HFFc6 (cell line): ENCODE measurements at regions not wholly inside any gene's neighbourhood (a gene's known extent, or its start where the extent isn't known, plus 50 kb on each side); places are given as distances from the start of the nearest gene placed in this dataset.

ENCODE experiments used
- DNase-seq: peaks from one replicate; pipeline ENCODE4 v3.0.0-alpha.2; 2018
- H3K27ac Mint-ChIP-seq: 2 replicates; pipeline ENCODE4 v1.8.0; 2020; ENCODE audit warnings: mild to moderate bottlenecking, mixed read lengths
- H3K27me3 Mint-ChIP-seq: 2 replicates; pipeline ENCODE4 v1.8.0; 2021; ENCODE audit warnings: mild to moderate bottlenecking, moderate library complexity, mixed read lengths; ENCODE audit not compliant: insufficient read depth
- H3K36me3 Mint-ChIP-seq: 2 replicates; pipeline ENCODE4 v1.8.0; 2021; ENCODE audit warnings: low read depth, mixed read lengths
- H3K4me1 Mint-ChIP-seq: 2 replicates; pipeline ENCODE4 v1.8.0; 2020; ENCODE audit warnings: low read depth, mixed read lengths
- H3K4me3 Mint-ChIP-seq: 2 replicates; pipeline ENCODE4 v1.8.0; 2020; ENCODE audit warnings: mild to moderate bottlenecking, moderate library complexity, mixed read lengths
- H3K9me3 Mint-ChIP-seq: 2 replicates; pipeline ENCODE4 v1.8.0; 2020; ENCODE audit warnings: mild to moderate bottlenecking, mixed read lengths
- TF ChIP-seq, protein P1 (sequence below): fragments of 200-600 bp; sonication (generic); IDR thresholded peaks from 2 replicates; pipeline ENCODE4 v1.5.0; 2021; ENCODE audit warnings: antibody characterized with exemption, mild to moderate bottlenecking

DNA sequence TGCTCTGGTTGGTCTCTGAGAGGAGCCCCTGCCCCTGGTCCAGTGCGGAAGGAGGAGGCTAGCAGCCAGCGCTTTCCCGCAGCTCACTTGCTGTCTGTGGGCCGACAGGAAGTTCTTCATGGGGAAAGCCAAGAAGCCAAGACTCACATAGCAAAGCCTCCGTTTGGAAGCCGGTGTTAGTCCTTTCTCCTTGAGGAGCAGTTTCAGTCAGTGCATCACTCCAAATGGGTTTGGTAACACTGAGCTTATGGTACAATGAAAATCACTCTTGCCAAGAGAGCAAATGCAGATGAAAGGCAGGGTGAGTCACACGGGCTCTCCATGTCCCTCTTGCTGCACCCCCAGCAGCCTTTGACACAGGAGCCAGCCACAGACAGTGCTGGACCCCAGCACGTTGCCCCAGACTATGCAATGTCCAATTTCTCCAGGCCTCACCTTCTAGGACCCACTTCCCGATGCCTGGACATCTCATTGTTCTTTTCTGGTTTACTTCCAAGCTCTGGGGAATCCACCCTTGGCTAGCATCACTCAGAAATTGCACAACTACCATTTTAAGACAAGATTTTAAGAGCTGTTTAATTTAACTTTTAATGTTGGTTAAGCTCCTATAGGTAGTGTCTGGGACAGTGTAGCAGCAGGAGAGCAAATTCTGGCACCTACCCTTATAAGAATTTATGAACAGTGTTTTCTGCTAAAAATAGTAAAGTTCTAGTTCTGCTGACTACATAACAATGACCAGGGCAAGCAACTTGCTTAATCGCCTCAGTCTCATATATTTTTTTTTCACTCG lies 174.9 kb downstream of the ASB1 start:
- Mint-ChIP-seq H3K4me1 (peaks cover 36% of the 10 kb centered on the region), H3K36me3 (peaks cover 9% of the 10 kb centered on the region), H3K27me3 (peaks cover 9% of the 10 kb centered on the region), H3K4me3 (no peak overlapping the region), H3K9me3 (peaks cover 22% of the 10 kb centered on the region), H3K27ac (no peak overlapping the region)
- TF ChIP-seq, protein P1, sequence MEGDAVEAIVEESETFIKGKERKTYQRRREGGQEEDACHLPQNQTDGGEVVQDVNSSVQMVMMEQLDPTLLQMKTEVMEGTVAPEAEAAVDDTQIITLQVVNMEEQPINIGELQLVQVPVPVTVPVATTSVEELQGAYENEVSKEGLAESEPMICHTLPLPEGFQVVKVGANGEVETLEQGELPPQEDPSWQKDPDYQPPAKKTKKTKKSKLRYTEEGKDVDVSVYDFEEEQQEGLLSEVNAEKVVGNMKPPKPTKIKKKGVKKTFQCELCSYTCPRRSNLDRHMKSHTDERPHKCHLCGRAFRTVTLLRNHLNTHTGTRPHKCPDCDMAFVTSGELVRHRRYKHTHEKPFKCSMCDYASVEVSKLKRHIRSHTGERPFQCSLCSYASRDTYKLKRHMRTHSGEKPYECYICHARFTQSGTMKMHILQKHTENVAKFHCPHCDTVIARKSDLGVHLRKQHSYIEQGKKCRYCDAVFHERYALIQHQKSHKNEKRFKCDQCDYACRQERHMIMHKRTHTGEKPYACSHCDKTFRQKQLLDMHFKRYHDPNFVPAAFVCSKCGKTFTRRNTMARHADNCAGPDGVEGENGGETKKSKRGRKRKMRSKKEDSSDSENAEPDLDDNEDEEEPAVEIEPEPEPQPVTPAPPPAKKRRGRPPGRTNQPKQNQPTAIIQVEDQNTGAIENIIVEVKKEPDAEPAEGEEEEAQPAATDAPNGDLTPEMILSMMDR = no peak
- DNase-seq = no peak

DNA sequence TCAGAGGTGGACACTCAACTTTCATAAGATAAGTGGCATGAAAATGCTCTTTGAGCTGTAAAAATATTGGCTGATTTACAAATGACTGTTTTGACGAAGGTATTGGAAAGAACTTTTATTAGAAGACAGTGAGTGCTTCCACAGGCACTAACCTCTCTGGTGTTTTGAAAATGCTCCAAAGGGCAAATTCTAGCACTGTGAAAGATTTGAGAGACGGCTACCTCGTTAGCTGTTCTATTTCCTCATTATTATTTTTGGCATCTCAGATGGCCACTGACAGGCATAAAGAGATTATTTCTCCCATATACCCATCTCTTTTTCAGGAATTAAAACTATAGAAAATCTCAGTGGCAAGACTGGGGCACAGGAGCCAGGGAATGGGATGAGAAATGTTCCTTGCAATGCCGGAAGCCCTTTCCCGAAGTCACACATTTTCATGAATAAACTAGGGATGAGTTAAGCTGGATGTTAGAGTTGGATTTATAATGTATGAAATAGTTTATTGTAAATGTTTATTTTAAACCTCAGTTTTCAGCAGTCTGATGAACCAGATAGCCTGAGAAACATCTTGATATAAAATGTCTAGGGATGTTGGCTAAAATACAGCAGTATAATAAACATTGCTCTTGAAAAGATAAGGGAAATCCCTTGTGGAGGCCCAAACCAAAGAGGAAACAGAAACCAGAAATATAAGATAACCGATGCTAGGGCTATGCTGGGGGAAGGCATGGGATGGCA lies 175.7 kb downstream of the ASB1 start:
- TF ChIP-seq, protein P1 = no peak
- H3K27ac Mint-ChIP-seq = no peak overlapping the region
- peaks cover 25% of the 10 kb centered on the region for H3K9me3 Mint-ChIP-seq
- no peak for DNase-seq
- no peak overlapping the region for H3K4me3 Mint-ChIP-seq
- H3K36me3 Mint-ChIP-seq = peaks cover 9% of the 10 kb centered on the region
- H3K4me1 Mint-ChIP-seq = peaks cover 28% of the 10 kb centered on the region
- H3K27me3 Mint-ChIP-seq = peaks cover 16% of the 10 kb centered on the region

DNA sequence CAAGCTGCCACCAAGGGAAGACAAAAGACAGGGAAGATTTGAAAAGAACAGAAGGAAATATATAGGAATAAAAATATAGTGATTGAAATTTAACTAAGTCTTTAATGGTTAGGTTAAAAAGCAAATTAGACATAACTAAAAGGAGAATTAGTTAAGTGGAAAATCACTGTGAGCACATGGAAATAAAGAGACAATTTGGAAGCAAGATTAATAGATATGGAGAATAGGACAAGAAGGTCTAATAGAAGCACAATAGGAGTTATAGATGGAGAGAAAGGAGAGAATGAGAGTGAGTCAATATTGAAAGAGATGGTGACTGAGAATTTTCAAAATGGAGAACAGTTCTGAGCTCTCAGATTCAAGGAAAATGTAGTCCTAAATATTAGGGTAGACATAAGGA lies 176.9 kb downstream of the ASB1 start:
- TF ChIP-seq, protein P1 = no peak
- no peak for DNase-seq
- peaks cover 26% of the 10 kb centered on the region for H3K27me3 Mint-ChIP-seq
- H3K9me3 Mint-ChIP-seq = peaks cover 36% of the 10 kb centered on the region
- H3K27ac Mint-ChIP-seq = no peak overlapping the region
- H3K4me3 Mint-ChIP-seq = no peak overlapping the region
- peaks cover 16% of the 10 kb centered on the region for H3K4me1 Mint-ChIP-seq
- peaks cover 11% of the 10 kb centered on the region for H3K36me3 Mint-ChIP-seq

DNA sequence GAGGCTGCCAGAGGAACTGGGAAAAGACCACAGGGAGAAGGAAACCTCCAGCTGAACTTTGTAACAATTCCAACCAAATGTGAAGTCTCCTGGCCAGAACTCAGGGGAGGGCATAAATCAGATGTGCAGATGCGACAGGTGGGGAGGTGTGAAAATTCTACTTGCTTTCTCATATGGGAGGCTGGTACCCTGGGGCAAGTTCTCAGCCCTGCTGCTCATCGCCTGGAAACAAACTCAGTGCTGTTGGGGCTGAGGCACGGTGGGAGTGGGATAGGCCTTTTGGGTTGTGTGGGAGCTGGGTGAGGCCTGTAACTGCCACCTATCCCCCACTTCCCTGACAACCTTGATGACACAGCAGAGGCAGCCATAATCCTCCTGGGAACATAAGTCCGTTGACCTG lies 179.6 kb downstream of the ASB1 start:
- H3K4me1 Mint-ChIP-seq = peaks cover 11% of the 10 kb centered on the region
- H3K4me3 Mint-ChIP-seq = no peak overlapping the region
- H3K36me3 Mint-ChIP-seq = peaks cover 17% of the 10 kb centered on the region
- no peak for DNase-seq
- peaks cover 28% of the 10 kb centered on the region for H3K27me3 Mint-ChIP-seq
- H3K9me3 Mint-ChIP-seq = peaks cover 53% of the 10 kb centered on the region
- TF ChIP-seq, protein P1 = no peak
- no peak overlapping the region for H3K27ac Mint-ChIP-seq

DNA sequence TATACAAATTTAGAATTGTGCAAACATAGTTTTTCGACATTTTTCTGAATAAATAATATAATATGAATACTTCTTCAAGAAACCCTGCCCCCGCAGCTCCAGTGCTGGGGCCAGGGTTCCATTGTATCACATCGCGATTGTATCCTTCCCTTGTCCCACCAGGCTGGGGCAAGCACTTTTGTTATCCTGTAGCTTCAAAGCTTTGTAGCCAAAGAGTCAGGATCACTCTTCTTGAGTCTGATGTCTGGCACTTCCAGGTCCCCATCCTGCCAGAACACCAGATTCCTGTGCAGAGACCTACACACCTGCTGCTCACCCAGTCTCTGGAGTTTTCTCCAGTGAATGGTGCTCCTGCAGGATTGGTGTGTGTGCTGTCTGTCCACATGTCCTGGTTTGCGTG lies 186.9 kb downstream of the ASB1 start:
- peaks cover 17% of the 10 kb centered on the region for H3K9me3 Mint-ChIP-seq
- no peak overlapping the region for H3K27ac Mint-ChIP-seq
- peaks cover 10% of the 10 kb centered on the region for H3K27me3 Mint-ChIP-seq
- TF ChIP-seq, protein P1 = no peak
- H3K4me1 Mint-ChIP-seq = no peaks in the 10 kb centered on the region
- H3K4me3 Mint-ChIP-seq = no peak overlapping the region
- peaks cover 6% of the 10 kb centered on the region; the same call in 1 of the 2 replicates for H3K36me3 Mint-ChIP-seq
- no peak for DNase-seq
